ENCODE measurements at regions not wholly inside any gene's neighbourhood (a gene's known extent, or its start where the extent isn't known, plus 50 kb on each side); places are given as distances from the start of the nearest gene placed in this dataset.

GRCh38 chr5:104513121-104513602 lies 950.6 kb upstream of the NUDT12 start:
- intact Hi-C loops (cut with micrococcal nuclease): no loop called here
- DNase-seq: no peak
- no peaks in the 10 kb centered on the region for H3K36me3 ChIP-seq
- no peak overlapping the region for H3K4me3 ChIP-seq
- no peak for TF ChIP-seq CTCF (IDR thresholded peaks at IDR 0.05; ENCODE audit: borderline replicate concordance)
- H3K4me1 ChIP-seq: no peaks in the 10 kb centered on the region
- no peaks in the 10 kb centered on the region for H3K27me3 ChIP-seq (ENCODE audit: low read depth)
- no peak overlapping the region for H3K27ac ChIP-seq (replicated peaks)
- H3K9me3 ChIP-seq (replicated peaks): peaks cover 45% of the 10 kb centered on the region

- Histone ChIP-seq H3K4me3 (no peak overlapping the region), H3K27ac (replicated peaks) (no peak overlapping the region), H3K4me1 (no peaks in the 10 kb centered on the region), H3K27me3 (ENCODE audit: low read depth) (no peaks in the 10 kb centered on the region), H3K9me3 (replicated peaks) (peaks cover 45% of the 10 kb centered on the region), H3K36me3 (no peaks in the 10 kb centered on the region)
- no peak for TF ChIP-seq CTCF (IDR thresholded peaks at IDR 0.05; ENCODE audit: borderline replicate concordance)
- DNase-seq: no peak
- intact Hi-C loops (cut with micrococcal nuclease): no loop called here
These were observed 949.7 kb upstream of the NUDT12 start for GRCh38 chr5:104512063-104512825.

- Histone ChIP-seq H3K4me3 (no peak overlapping the region), H3K27ac (replicated peaks) (no peak overlapping the region), H3K4me1 (no peaks in the 10 kb centered on the region), H3K9me3 (replicated peaks) (peaks cover 3% of the 10 kb centered on the region), H3K36me3 (no peaks in the 10 kb centered on the region), H3K27me3 (ENCODE audit: low read depth) (no peaks in the 10 kb centered on the region)
- DNase-seq: no peak
- intact Hi-C loops (cut with micrococcal nuclease): no loop called here
- TF ChIP-seq CTCF (IDR thresholded peaks at IDR 0.05; ENCODE audit: borderline replicate concordance): no peak
These were observed 935.7 kb upstream of the NUDT12 start for GRCh38 chr5:104498281-104498680.

- Histone ChIP-seq H3K4me3 (no peak overlapping the region), H3K27me3 (ENCODE audit: low read depth) (no peaks in the 10 kb centered on the region), H3K27ac (replicated peaks) (no peak overlapping the region), H3K9me3 (replicated peaks) (peaks cover 7% of the 10 kb centered on the region), H3K36me3 (no peaks in the 10 kb centered on the region), H3K4me1 (no peaks in the 10 kb centered on the region)
- no peak for TF ChIP-seq CTCF (IDR thresholded peaks at IDR 0.05; ENCODE audit: borderline replicate concordance)
- no peak for DNase-seq
- intact Hi-C loops (cut with micrococcal nuclease): no loop called here
These were observed 931.5 kb upstream of the NUDT12 start for GRCh38 chr5:104494083-104494482.

- Histone ChIP-seq H3K27ac (replicated peaks) (no peak overlapping the region), H3K4me3 (no peak overlapping the region), H3K36me3 (no peaks in the 10 kb centered on the region), H3K9me3 (replicated peaks) (peaks cover 48% of the 10 kb centered on the region), H3K4me1 (no peaks in the 10 kb centered on the region), H3K27me3 (ENCODE audit: low read depth) (no peaks in the 10 kb centered on the region)
- DNase-seq: no peak
- intact Hi-C loops (cut with micrococcal nuclease): no loop called here
- no peak for TF ChIP-seq CTCF (IDR thresholded peaks at IDR 0.05; ENCODE audit: borderline replicate concordance)
These were observed 910.2 kb upstream of the NUDT12 start for GRCh38 chr5:104472811-104473210.

Data from left ventricle myocardium inferior (tissue), 1 donor.